IPS-NIHi7 (cell line): ENCODE measurements at regions not wholly inside any gene's neighbourhood (a gene's known extent, or its start where the extent isn't known, plus 50 kb on each side); places are given as distances from the start of the nearest gene placed in this dataset.

Experiments used
- DNase-seq: peaks from one replicate; pipeline ENCODE4 v3.0.0; 2012; ENCODE audit warnings: mixed read lengths; ENCODE audit errors: extremely low spot score

DNA sequence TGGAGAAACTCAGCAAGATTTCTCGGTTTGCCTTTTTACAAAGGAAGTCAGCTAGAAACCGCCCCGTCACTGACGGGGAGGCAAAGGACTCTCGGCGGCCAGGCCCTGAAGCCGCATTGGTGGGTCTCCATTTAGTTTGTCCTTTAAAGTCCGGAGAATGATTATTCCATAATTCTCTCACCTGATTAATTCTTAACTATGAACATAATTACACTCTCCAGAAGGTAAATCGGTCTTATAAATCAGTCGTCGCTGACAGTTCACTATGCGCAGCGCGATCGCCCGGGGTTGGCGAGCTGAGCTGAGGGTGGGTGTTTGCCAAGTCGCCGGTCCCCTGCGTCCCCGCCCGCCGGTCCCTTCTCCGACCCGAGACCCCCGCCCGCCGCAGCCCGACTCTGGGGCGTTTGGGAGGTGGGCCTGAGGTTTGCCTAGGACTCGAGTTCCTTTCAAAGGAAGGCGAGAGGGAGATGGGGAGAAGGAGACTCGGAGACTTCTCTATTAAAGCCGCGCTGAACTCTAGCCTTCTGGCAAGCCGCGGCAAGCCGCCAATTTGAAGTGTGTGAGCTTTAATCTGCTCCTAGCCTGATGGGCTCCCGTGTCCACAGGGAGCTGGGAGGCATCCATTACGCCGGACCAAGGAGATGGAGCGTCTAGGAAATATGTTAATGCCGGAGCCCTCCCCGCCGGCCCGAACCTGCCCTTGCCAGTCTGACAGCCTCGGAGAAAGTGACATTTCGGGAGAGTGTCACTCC, 392.9 kb downstream of the NOVA1 start:
- DNase-seq: peak; percentile 67

DNA sequence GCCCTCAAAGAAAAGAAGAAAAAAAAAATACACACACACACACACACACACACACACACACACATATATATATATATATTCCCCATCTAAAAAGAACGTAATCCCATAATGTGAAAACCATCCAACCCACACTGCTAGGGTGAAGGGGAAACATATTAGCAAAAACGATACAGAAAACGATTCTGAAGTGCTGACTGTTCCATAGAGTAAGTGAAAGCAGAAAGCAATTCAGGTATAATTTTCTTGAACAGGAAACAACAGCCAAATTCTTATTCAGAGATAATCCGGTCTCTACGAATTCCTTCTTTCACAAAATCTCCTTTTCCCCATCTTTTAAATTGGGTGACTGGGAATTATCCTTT, 393.5 kb downstream of the NOVA1 start:
- DNase-seq: no peak

DNA sequence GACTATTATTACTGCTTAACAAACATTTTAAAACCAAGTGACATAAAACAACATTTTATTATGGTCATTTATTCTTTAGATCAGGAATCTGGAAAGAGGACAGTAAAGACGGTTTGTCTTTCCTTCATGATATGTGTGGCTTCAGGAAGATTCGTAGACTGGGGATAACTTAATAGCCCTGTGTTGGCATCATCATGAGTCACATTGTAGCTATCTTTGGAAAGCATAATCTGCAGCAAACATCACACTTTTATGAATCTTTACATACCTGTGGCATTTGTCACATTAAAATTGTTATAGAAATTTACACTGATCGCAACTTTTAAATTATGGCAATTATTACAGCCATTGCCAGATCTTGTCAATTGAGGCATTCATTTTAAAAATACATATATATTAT, 397.1 kb downstream of the NOVA1 start:
- DNase-seq: no peak

GRCh38 chr14:26199590-26200370, 398.1 kb downstream of the NOVA1 start:
- no peak for DNase-seq

- no peak for DNase-seq
Observed at GRCh38 chr14:26199096-26199495, 398.7 kb downstream of the NOVA1 start.

DNA sequence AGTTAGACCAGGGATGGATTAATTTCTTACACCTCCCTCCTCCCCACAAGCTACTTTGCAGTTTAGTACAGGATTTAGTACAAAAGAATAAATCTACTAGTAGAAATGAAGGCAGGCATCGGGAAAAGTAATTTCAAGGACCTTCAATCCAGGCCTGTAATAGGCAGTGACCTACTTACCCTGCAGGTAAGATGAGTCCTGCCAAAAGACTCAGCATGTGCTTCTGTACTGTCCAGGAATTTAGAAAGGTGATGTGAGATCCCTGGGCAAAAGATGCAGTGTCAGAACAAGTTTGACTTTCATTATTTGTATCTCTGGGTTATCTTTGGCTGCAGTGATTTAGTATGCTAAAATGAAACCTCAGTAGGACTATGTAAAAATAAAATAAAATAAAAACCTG, 403.0 kb downstream of the NOVA1 start:
- DNase-seq: no peak

DNA sequence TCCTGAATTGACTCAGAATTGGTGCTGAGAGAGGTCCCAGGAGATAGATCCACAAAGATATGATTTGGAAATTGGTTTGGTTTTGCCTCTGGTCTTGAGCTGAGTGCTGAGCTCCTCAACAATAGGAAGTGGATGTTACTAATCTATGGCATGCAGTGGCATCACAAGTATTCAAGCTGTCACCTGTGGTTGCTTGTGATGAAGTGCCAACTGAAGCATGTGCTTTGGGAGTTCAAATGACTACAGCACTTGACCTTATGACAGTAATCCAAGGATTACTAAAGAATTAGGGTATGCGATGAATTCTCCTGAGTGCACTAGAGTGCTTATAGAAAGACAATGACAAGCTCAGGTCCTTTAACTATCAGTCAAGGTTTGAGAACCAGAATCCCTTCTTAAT, 406.2 kb downstream of the NOVA1 start:
- no peak for DNase-seq

- DNase-seq: no peak
Observed at GRCh38 chr14:26191123-26191522, 406.7 kb downstream of the NOVA1 start.

- DNase-seq: no peak
Observed at GRCh38 chr14:26190646-26191045, 407.2 kb downstream of the NOVA1 start.

DNA sequence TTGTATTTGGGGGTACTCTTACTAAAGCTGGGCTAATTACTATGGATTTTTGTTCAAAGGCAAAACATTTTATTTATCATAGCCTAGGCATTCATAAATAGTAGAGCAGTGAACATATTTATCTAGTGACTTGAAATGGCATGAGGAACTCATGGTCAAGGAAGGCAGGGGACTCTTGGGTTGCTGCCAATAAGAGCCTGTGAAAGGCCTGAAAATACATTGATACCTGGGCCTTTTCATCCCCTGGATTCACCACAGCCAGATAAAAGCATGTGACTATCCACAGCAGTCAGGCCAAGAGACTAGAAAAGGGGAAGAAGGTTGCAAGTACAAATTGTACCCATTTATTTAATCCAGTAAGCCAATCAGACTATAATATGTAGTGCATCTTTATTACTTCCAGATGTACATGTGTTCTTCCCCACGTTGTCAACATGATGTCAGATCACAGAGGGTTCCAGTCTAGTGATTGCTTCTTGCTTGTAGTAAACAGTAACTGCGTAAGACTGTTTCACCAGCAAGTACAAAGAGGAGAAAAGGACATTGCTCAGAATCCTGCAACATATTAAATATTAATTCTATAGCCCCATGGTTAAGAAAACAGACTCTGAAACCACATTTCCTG, 409.7 kb downstream of the NOVA1 start:
- no peak for DNase-seq

DNA sequence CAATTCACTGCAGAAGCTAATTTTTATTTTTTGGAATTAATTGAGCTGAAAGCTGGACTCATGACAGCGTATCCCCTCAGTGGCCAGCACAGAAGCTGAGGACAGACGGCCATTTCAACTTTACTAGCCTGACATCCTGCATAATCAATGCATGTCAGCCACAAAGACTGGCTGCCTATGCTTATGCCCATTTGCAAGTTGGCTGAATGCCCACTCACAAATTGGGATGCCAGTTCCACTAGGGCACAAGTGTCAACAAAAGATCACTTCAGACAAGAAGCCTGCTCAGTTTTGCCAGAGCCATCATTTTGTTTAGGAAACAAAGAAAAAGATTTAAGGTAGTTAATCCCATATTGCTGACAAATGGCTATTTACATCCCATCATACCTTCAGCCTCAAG, 417.6 kb downstream of the NOVA1 start:
- no peak for DNase-seq

- no peak for DNase-seq
Observed at GRCh38 chr14:26175658-26176057, 422.2 kb downstream of the NOVA1 start.

DNA sequence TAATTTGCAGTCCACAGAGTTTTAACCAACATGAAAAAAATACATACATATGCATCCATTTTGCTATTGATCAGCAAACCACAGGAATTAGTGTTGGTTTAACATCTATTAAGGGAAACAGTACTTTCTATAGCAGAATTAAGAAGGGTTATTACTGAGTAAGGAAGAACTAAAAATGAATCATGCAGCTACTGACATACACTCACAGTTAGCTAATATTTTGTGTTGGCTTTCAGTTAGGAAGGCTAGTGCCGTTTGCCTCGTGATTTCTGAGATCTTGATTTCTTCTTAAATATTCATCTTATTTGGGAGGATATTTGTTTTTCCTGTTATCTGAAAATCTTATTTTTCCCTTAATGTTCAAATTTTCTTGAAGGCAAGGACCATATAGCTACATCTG, 423.4 kb downstream of the NOVA1 start:
- no peak for DNase-seq

DNA sequence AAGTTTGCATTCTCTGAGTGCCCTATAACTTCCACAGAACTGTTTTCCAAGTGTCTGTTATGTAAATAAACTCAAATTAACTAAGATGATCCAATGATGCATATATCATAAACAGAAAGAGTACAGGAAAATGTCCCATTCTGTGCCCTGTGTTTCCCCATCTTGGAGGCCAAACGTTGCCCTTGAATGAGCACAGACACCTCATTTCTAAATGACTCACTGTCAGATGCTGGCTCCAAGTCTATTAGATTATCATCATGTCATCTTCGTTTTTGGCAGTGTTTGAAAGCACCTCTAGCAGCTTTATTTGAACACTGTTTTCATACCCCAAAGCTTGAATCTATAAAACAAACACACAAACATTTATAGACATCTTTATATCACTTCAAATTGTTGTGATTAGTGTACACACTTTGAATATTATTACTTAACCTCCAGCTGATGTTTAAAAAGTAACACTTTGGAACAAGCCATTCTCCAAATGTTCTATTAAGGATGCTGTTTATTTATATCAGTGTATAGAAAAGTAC, 424.2 kb downstream of the NOVA1 start:
- DNase-seq: no peak

- no peak for DNase-seq
Observed at GRCh38 chr14:26172396-26172795, 425.4 kb downstream of the NOVA1 start.

DNA sequence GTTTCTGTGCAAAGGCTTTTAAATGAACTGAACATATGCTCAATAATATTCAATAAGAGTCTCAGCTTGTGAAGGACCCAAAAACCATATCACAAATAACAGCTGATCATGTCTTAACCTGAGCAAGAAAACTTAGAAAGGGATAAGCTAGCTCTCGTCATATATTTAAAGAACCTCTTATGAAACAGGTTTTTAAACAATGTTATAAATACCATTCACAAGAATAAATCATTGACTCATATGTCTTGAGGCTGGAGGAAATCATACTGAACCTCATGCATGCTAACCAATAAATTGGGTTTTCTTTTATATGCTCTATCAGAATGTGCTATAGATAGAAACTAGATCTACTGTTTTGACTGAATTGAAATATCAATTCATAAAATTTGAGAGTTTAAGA, 426.9 kb downstream of the NOVA1 start:
- DNase-seq: no peak

DNA sequence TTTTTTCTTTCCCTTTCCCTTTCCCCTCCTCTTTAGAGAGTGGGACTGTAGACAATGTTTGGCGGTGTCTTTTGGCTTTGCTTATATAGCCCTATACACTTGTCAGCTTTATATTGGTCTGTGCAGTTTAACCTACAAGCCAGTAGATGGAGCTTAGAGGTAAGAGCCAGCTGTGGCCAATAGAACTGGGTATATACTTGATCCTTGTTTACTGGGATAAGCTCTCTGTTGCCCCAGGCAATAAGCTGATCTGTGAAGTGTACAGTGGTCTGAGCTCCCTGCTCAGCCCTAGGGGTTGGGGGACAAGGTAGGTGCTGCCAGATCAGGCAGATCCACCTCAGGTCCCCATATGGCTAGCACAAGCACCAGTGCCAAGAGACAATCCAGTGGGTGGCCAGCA, 434.1 kb downstream of the NOVA1 start:
- DNase-seq: peak; percentile 35

- no peak for DNase-seq
Observed at GRCh38 chr14:26157517-26157916, 440.3 kb downstream of the NOVA1 start.

DNA sequence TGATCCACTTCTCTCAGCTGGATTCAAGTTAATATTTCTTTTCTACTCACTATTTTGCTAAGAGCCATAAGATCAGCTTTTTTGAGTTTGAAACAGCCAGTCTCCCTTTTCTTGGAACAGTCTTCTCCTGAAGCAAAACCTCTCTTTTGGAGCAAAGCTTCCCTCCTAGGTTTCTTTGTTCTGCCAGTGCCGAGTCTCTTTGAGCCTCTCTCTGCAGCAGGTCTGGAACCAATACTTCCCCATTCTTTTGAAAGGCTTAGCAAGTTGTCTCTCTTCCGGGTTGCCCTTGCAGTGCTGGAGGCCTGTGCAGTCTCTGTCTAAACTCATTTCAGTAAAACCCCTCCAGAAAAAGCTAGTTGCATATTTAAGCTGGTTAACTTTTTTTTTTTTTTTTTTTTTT, 454.8 kb downstream of the NOVA1 start:
- DNase-seq: no peak

DNA sequence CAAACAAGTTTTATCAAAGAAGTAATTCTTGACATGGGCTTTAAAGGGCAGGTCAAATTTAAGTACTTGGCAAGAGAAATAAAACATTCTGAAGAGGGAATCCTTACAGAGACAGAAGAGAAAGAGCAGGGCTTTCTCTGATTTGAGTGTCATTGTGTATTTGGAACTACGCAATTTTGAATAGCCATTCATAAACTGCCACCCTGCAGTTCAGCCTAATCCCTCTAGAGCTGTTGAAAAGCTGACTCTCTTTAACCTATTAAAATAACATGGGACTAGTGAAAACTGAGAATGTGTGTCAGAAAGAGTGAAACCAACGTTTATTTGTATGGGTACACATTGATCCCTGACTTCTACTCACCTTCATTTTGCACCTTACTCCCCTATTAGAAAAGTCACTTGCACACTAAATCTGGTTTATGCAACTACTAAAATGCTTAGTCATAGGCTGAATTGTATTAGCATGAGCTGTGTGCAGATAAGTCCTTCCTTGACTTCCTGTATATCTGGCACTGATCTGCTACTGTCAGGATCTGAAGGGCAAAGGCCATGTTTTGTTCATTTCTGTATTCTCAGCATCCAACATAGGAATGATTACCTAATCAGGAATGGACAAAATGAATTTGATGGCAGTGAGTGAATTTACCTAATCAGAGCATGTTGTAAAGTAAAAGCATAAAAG, 458.9 kb downstream of the NOVA1 start:
- no peak for DNase-seq

DNA sequence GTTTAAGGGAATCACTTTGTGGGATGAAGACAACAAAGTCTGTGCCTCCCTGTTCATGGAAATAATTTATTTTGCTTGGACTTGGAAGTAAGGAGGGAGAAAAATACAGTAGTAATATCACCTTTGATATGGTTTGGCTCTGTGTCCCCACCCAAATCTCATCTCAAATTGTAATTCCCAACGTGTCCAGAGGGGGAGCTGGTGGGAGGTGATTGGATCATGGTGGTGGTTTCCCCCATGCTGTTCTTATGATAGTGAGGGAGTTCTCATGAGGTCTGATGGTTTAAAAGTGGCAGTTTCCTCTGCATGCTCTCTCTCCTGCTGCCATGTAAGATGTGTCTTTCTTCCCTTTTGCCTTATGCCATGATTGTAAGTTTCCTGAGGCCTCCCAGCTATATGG, 460.7 kb downstream of the NOVA1 start:
- no peak for DNase-seq

DNA sequence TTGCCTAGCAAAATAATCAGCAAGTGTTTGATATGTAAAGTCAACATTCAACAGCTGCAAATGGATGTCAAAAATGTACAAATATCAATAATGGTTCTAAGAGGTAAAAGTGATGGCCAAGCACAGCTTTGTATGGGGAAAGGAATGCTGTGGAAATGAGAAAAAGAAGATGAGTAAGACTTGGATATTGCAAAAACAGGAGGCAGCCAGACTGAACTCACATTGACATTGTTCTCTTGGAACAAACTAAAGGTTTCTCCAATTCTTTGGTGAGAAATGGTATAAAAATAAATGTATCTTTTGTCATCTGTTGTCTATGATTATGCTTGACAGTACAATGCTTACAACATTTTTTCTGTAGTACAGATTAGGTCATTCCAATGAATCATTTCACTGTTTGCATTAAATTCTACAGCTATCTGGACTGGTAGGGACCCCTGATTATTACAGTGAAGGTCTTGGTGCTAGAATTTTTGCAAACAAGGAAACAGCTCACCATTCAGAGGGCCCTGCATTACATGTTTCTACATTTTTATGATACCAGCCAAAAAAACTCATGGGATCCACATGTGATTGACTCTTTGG, 465.7 kb downstream of the NOVA1 start:
- no peak for DNase-seq
